Right atrium auricular region (tissue), 2 donors: ENCODE measurements at regions not wholly inside any gene's neighbourhood (a gene's known extent, or its start where the extent isn't known, plus 50 kb on each side); places are given as distances from the start of the nearest gene placed in this dataset.

Experiments
- DNase-seq: peaks from one replicate; pipeline ENCODE4 v3.0.0-alpha.2; 2019; ENCODE audit warnings: low spot score
- H3K27ac ChIP-seq, 2 donors: fragments of 200-600 bp; sonication (generic); 1 replicate in 1 of 2; 2 replicates in 1 of 2; pipeline ENCODE4 v1.5.1; 2016 to 2019
- H3K27me3 ChIP-seq, 2 donors: fragments of 200-600 bp; sonication (generic); one replicate each; pipeline versions ENCODE4 v1.5.1 to v1.6.0; 2017 to 2019
- H3K36me3 ChIP-seq: fragments of 200-600 bp; sonication (generic); one replicate; pipeline ENCODE4 v1.5.1; 2016
- H3K4me1 ChIP-seq, 2 donors: fragments of 200-600 bp; sonication (generic); one replicate each; pipeline versions ENCODE4 v1.5.1 to v1.6.0; 2017 to 2019
- H3K4me3 ChIP-seq, 2 donors: fragments of 200-600 bp; sonication (generic); 1 replicate in 1 of 2; 2 replicates in 1 of 2; pipeline ENCODE4 v1.5.1; 2017 to 2019; ENCODE audit warnings: mild to moderate bottlenecking in 1 of 2, moderate library complexity in 1 of 2
- H3K9me3 ChIP-seq, 2 donors: fragments of 200-600 bp; sonication (generic); one replicate each; pipeline ENCODE4 v1.5.1; 2019
- TF ChIP-seq, protein P1 (sequence below), 2 donors: fragments of 200-600 bp; sonication (generic); IDR thresholded peaks; one replicate each; pipeline ENCODE4 v1.5.1; 2019; ENCODE audit warnings: antibody characterized with exemption in 2 of 2

DNA sequence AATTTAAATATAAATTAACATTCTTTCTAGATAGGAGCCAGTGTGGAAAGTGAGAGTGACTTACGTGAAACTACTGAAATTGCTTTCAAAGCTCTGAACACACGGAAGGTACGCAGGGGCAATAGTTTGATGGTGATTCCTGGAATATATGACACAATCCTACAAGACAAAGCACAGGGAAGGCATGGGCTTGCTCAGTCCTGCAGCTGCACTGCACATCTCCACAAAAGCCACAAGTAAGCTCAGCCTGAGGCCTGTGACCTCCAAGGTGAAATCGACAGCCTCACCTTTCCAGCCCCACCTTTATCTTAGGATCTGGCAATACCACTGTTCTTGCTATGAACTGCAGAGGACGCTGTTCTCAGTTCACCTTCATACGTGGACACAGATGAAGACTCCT is 109.3 kb upstream of the SCN10A start:
- H3K27ac ChIP-seq: no peak overlapping the region
- H3K27me3 ChIP-seq: no peaks in the 10 kb centered on the region
- no peaks in the 10 kb centered on the region for H3K4me1 ChIP-seq
- H3K4me3 ChIP-seq: no peak overlapping the region
- no peaks in the 10 kb centered on the region for H3K9me3 ChIP-seq
- TF ChIP-seq, protein P1, sequence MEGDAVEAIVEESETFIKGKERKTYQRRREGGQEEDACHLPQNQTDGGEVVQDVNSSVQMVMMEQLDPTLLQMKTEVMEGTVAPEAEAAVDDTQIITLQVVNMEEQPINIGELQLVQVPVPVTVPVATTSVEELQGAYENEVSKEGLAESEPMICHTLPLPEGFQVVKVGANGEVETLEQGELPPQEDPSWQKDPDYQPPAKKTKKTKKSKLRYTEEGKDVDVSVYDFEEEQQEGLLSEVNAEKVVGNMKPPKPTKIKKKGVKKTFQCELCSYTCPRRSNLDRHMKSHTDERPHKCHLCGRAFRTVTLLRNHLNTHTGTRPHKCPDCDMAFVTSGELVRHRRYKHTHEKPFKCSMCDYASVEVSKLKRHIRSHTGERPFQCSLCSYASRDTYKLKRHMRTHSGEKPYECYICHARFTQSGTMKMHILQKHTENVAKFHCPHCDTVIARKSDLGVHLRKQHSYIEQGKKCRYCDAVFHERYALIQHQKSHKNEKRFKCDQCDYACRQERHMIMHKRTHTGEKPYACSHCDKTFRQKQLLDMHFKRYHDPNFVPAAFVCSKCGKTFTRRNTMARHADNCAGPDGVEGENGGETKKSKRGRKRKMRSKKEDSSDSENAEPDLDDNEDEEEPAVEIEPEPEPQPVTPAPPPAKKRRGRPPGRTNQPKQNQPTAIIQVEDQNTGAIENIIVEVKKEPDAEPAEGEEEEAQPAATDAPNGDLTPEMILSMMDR (IDR thresholded peaks at IDR 0.05): no peak
- H3K36me3 ChIP-seq: no peaks in the 10 kb centered on the region
- no peak for DNase-seq

DNA sequence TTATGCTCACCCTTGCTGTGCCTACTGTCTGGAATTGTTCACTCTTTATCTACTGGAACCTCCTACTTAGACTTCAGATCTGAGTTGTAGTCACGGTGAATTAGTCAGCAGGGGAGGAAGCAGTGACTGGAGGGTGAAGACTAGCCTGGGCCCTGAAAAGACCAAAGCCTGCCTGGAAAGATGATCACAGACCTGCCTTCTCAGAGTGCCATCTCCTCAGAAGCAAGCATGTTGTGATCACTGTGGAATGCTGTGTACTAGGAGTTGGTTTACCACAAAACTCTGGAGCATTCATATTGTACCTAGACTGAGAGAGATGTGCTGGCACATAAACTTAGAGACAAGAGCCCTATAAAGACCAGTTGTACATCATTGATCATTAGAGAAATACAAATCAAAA is 100.7 kb upstream of the SCN10A start:
- H3K4me3 ChIP-seq: no peak overlapping the region
- peaks cover 0 to 6% of the 10 kb centered on the region in 2 donors for H3K9me3 ChIP-seq
- no peaks in the 10 kb centered on the region for H3K4me1 ChIP-seq
- TF ChIP-seq, protein P1 (IDR thresholded peaks at IDR 0.05): no peak
- no peaks in the 10 kb centered on the region for H3K27me3 ChIP-seq
- no peak for DNase-seq
- no peak overlapping the region for H3K27ac ChIP-seq
- no peaks in the 10 kb centered on the region for H3K36me3 ChIP-seq

DNA sequence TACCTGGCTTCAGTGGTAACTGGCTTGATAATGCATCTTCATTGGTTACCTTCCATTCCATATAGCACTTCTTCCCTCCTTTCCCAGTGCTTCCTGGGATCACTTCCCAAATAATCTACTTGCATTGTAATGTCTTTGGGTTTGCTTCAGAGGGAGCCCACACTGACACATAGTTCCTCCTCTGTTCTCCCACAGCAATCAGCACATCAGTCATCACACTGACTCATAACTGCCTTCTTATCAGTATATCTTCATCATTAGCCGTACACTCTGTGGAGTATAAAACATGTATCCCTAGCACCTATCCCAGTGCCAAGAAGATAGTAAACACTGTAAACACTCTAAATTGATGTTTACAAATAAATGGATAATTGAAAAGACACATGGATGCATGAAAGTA is 91.4 kb upstream of the SCN10A start:
- Histone ChIP-seq H3K9me3 (no peaks in the 10 kb centered on the region), H3K4me1 (no peaks in the 10 kb centered on the region), H3K4me3 (no peak overlapping the region), H3K27ac (no peak overlapping the region), H3K36me3 (no peaks in the 10 kb centered on the region), H3K27me3 (no peaks in the 10 kb centered on the region)
- no peak for DNase-seq
- TF ChIP-seq, protein P1 (IDR thresholded peaks at IDR 0.05): no peak

DNA sequence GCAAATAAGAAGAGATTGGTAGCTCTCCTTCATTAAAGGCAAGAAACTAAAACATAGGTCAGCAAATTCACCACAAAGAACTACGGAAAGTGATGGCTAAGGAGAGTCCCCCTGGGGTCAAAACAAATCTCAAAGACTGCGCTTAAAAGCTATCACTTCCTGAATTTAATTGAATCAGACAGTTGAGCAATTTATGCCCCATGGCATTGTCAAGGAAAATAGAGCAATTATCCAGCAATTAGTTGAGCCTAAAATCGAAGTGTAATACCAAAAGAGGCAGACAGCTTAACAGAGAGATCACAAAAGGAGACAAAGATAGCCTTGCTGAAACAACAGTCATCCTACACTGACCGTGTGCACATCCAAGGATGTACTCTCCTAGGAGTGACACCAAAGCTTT is 74.4 kb upstream of the SCN10A start:
- TF ChIP-seq, protein P1 (IDR thresholded peaks at IDR 0.05): no peak
- no peak overlapping the region for H3K27ac ChIP-seq

DNA sequence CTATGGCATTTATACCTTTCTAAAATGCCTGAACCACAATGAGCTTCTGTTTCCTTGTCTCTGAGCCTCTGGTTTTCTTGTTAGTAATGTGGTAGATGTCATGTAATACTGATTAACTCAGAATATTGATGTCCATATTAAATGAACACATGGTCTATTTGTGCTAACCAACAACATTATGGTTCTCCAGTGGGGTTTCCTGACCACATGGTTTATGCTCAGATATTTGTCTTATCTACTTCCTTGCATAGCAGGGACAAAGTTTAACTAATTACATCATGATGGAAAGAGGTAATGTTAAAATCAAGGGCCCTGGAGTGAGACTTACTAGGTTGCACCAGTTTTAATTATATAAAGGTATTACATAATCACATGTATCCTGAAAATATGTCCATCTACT is 62.6 kb upstream of the SCN10A start:
- H3K27ac ChIP-seq: no peak overlapping the region
- no peaks in the 10 kb centered on the region for H3K27me3 ChIP-seq
- no peaks in the 10 kb centered on the region for H3K36me3 ChIP-seq
- TF ChIP-seq, protein P1 (IDR thresholded peaks at IDR 0.05): no peak
- H3K4me1 ChIP-seq: no peaks in the 10 kb centered on the region
- no peaks in the 10 kb centered on the region for H3K9me3 ChIP-seq
- H3K4me3 ChIP-seq: no peak overlapping the region
- DNase-seq: no peak

More for the DNA sequence above, 74.4 kb upstream of the SCN10A start:
- no peak overlapping the region for H3K4me3 ChIP-seq
- no peaks in the 10 kb centered on the region for H3K27me3 ChIP-seq
- H3K4me1 ChIP-seq: no peaks in the 10 kb centered on the region
- DNase-seq: no peak
- H3K9me3 ChIP-seq: peaks cover 0 to 19% of the 10 kb centered on the region in 2 donors
- H3K36me3 ChIP-seq: no peaks in the 10 kb centered on the region
